ENCODE measurements at regions not wholly inside any gene's neighbourhood (a gene's known extent, or its start where the extent isn't known, plus 50 kb on each side); places are given as distances from the start of the nearest gene placed in this dataset.

GRCh38 chr6:125474061-125474460 lies 172.3 kb upstream of the HDDC2 start:
- H3K9me3 ChIP-seq: no peaks in the 10 kb centered on the region
- TF ChIP-seq CTCF (IDR thresholded peaks at IDR 0.05) (no peak), POLR2A (IDR thresholded peaks at IDR 0.05) (no peak), POLR2AphosphoS5 (IDR thresholded peaks at IDR 0.05; ENCODE audit: insufficient read depth in 1 of 2, low read depth in 1 of 2) (no peak)
- no peaks in the 10 kb centered on the region for H3K36me3 ChIP-seq
- no peaks in the 10 kb centered on the region for H3K4me1 ChIP-seq
- H3K4me3 ChIP-seq: no peak overlapping the region
- DNase-seq (ENCODE audit: extremely low spot score in 2 of 2): no peak
- intact Hi-C loops (cut with DNase I): no loop called here
- no peaks in the 10 kb centered on the region for H3K27me3 ChIP-seq
- no peak overlapping the region for H3K27ac ChIP-seq

GRCh38 chr6:125477156-125477555 lies 175.4 kb upstream of the HDDC2 start:
- TF ChIP-seq CTCF (IDR thresholded peaks at IDR 0.05) (no peak), POLR2A (IDR thresholded peaks at IDR 0.05) (no peak), POLR2AphosphoS5 (IDR thresholded peaks at IDR 0.05; ENCODE audit: insufficient read depth in 1 of 2, low read depth in 1 of 2) (no peak)
- Histone ChIP-seq H3K4me3 (no peak overlapping the region), H3K36me3 (no peaks in the 10 kb centered on the region), H3K27ac (no peak overlapping the region), H3K4me1 (no peaks in the 10 kb centered on the region), H3K27me3 (no peaks in the 10 kb centered on the region), H3K9me3 (no peaks in the 10 kb centered on the region)
- DNase-seq (ENCODE audit: extremely low spot score in 2 of 2): no peak
- intact Hi-C loops (cut with DNase I): no loop called here

- Histone ChIP-seq H3K4me3 (no peak overlapping the region), H3K27me3 (no peaks in the 10 kb centered on the region), H3K27ac (no peak overlapping the region), H3K9me3 (no peaks in the 10 kb centered on the region), H3K4me1 (no peaks in the 10 kb centered on the region), H3K36me3 (no peaks in the 10 kb centered on the region)
- intact Hi-C loops (cut with DNase I): no loop called here
- TF ChIP-seq CTCF (IDR thresholded peaks at IDR 0.05) (no peak), POLR2AphosphoS5 (IDR thresholded peaks at IDR 0.05; ENCODE audit: insufficient read depth in 1 of 2, low read depth in 1 of 2) (no peak), POLR2A (IDR thresholded peaks at IDR 0.05) (no peak)
- DNase-seq (ENCODE audit: extremely low spot score in 2 of 2): no peak
Measured at GRCh38 chr6:125477844-125478243, 176.1 kb upstream of the HDDC2 start.

GRCh38 chr6:125480146-125480545 lies 178.4 kb upstream of the HDDC2 start:
- DNase-seq (ENCODE audit: extremely low spot score in 2 of 2): no peak
- Histone ChIP-seq H3K36me3 (no peaks in the 10 kb centered on the region), H3K27ac (no peak overlapping the region), H3K27me3 (no peaks in the 10 kb centered on the region), H3K4me3 (no peak overlapping the region), H3K9me3 (no peaks in the 10 kb centered on the region), H3K4me1 (no peaks in the 10 kb centered on the region)
- TF ChIP-seq POLR2A (IDR thresholded peaks at IDR 0.05): no peak
- no peak for TF ChIP-seq CTCF (IDR thresholded peaks at IDR 0.05)
- TF ChIP-seq POLR2AphosphoS5 (IDR thresholded peaks at IDR 0.05; ENCODE audit: insufficient read depth in 1 of 2, low read depth in 1 of 2): no peak
- intact Hi-C loops (cut with DNase I): no loop called here

GRCh38 chr6:125480571-125480970 lies 178.8 kb upstream of the HDDC2 start:
- no peak for TF ChIP-seq POLR2A (IDR thresholded peaks at IDR 0.05)
- no peak for TF ChIP-seq CTCF (IDR thresholded peaks at IDR 0.05)
- TF ChIP-seq POLR2AphosphoS5 (IDR thresholded peaks at IDR 0.05; ENCODE audit: insufficient read depth in 1 of 2, low read depth in 1 of 2): no peak
- DNase-seq (ENCODE audit: extremely low spot score in 2 of 2): no peak
- intact Hi-C loops (cut with DNase I): no loop called here
- no peaks in the 10 kb centered on the region for H3K4me1 ChIP-seq
- no peaks in the 10 kb centered on the region for H3K36me3 ChIP-seq
- no peak overlapping the region for H3K4me3 ChIP-seq
- H3K27me3 ChIP-seq: no peaks in the 10 kb centered on the region
- no peak overlapping the region for H3K27ac ChIP-seq
- H3K9me3 ChIP-seq: no peaks in the 10 kb centered on the region

All from vagina (tissue), 2 donors.